Fibroblast of the aortic adventitia (primary cell): ENCODE measurements at regions not wholly inside any gene's neighbourhood (a gene's known extent, or its start where the extent isn't known, plus 50 kb on each side); places are given as distances from the start of the nearest gene placed in this dataset.

Source experiments
- DNase-seq: peaks from one replicate; pipeline ENCODE4 v3.0.0-alpha.2; 2010; ENCODE audit warnings: low read depth
- H3K4me3 ChIP-seq: 2 replicates; pipeline ENCODE4 v1.5.1; 2011; ENCODE audit warnings: low read depth, mild to moderate bottlenecking, control low read depth, low read length, moderate library complexity
- CTCF ChIP-seq: IDR thresholded peaks from 2 replicates; pipeline ENCODE4 v1.5.1; 2011; ENCODE audit warnings: mild to moderate bottlenecking, low read length, control low read depth, inconsistent platforms; ENCODE audit not compliant: insufficient read depth

- TF ChIP-seq CTCF, result no peak
- no peak for DNase-seq
- no peak overlapping the region for H3K4me3 ChIP-seq
These were observed 369.6 kb upstream of the CADM1 start for GRCh38 chr11:115873813-115874212.

GRCh38 chr11:115872416-115872815, 368.2 kb upstream of the CADM1 start:
- no peak for TF ChIP-seq CTCF
- H3K4me3 ChIP-seq, result no peak overlapping the region
- DNase-seq, result no peak

GRCh38 chr11:115871161-115871760, 367.0 kb upstream of the CADM1 start:
- DNase-seq, result no peak
- TF ChIP-seq CTCF, result no peak

GRCh38 chr11:115869780-115870431, 365.7 kb upstream of the CADM1 start:
- DNase-seq, result no peak
- TF ChIP-seq CTCF, result no peak
- no peak overlapping the region for H3K4me3 ChIP-seq

More at GRCh38 chr11:115871161-115871760, 367.0 kb upstream of the CADM1 start:
- H3K4me3 ChIP-seq, result no peak overlapping the region

GRCh38 chr11:115869131-115869530, 364.9 kb upstream of the CADM1 start:
- no peak overlapping the region for H3K4me3 ChIP-seq
- TF ChIP-seq CTCF, result no peak
- no peak for DNase-seq

- no peak for DNase-seq
These were observed 356.0 kb upstream of the CADM1 start for GRCh38 chr11:115860246-115860645.

More at GRCh38 chr11:115860246-115860645, 356.0 kb upstream of the CADM1 start:
- TF ChIP-seq CTCF, result no peak
- H3K4me3 ChIP-seq, result no peak overlapping the region
